Trophoblast cell (in vitro differentiated cells and primary cell): ENCODE measurements at regions not wholly inside any gene's neighbourhood (a gene's known extent, or its start where the extent isn't known, plus 50 kb on each side); places are given as distances from the start of the nearest gene placed in this dataset.
"Not testable (repeated sequence)": the region's sequence is repeated elsewhere in the genome, so short reads cannot be mapped to it uniquely, and the experiment has no call there.

Experiments used
- DNase-seq, 2 donors: peaks; one replicate each; pipeline ENCODE4 v3.0.0-alpha.2; 2016
- H2AFZ ChIP-seq: 2 replicates; pipeline ENCODE4 v1.6.1; 2013; ENCODE audit warnings: low read length, moderate library complexity, mild to moderate bottlenecking; ENCODE audit not compliant: insufficient read depth, poor library complexity
- H2AK5ac ChIP-seq: 2 replicates; pipeline ENCODE4 v1.6.1; 2013; ENCODE audit warnings: mild to moderate bottlenecking, low read length
- H2BK120ac ChIP-seq: 2 replicates; pipeline ENCODE4 v1.6.1; 2013; ENCODE audit warnings: low read length, mild to moderate bottlenecking, moderate library complexity; ENCODE audit not compliant: insufficient read depth, poor library complexity
- H2BK12ac ChIP-seq: 2 replicates; pipeline ENCODE4 v1.6.1; 2013; ENCODE audit warnings: mild to moderate bottlenecking, low read length, moderate library complexity
- H2BK5ac ChIP-seq: 2 replicates; pipeline ENCODE4 v1.6.1; 2013; ENCODE audit warnings: low read length, low read depth, moderate library complexity, mild to moderate bottlenecking; ENCODE audit not compliant: poor library complexity
- H3K14ac ChIP-seq: 2 replicates; pipeline ENCODE4 v1.6.1; 2013; ENCODE audit warnings: mild to moderate bottlenecking, low read length
- H3K18ac ChIP-seq: 2 replicates; pipeline ENCODE4 v1.6.1; 2013; ENCODE audit warnings: mild to moderate bottlenecking, low read length
- H3K23ac ChIP-seq: 2 replicates; pipeline ENCODE4 v1.6.1; 2013; ENCODE audit warnings: low read length
- H3K27ac ChIP-seq: 2 replicates; pipeline ENCODE4 v1.5.1; 2013; ENCODE audit warnings: low read depth, mild to moderate bottlenecking, inconsistent platforms, low read length, moderate library complexity
- H3K27me3 ChIP-seq: 2 replicates; pipeline ENCODE4 v1.6.1; 2013; ENCODE audit warnings: inconsistent platforms, mild to moderate bottlenecking, low read length, moderate library complexity; ENCODE audit not compliant: insufficient read depth
- H3K36me3 ChIP-seq, 2 experiments: 1 replicate in 1 of 2; 2 replicates in 1 of 2; pipeline ENCODE4 v1.6.1; 2013; ENCODE audit warnings: low read length in 2 of 2, mild to moderate bottlenecking in 2 of 2, moderate library complexity in 1 of 2; ENCODE audit not compliant: insufficient read depth in 2 of 2, control insufficient read depth in 1 of 2
- H3K4ac ChIP-seq: 2 replicates; pipeline ENCODE4 v1.6.1; 2013; ENCODE audit warnings: low read depth, mild to moderate bottlenecking, low read length, moderate library complexity
- H3K4me1 ChIP-seq, 2 experiments: 1 replicate in 1 of 2; 2 replicates in 1 of 2; pipeline ENCODE4 v1.6.1; 2013; ENCODE audit warnings: low read length in 2 of 2, mild to moderate bottlenecking in 2 of 2, moderate library complexity in 1 of 2; ENCODE audit not compliant: insufficient read depth in 2 of 2, control insufficient read depth in 1 of 2
- H3K4me2 ChIP-seq: 2 replicates; pipeline ENCODE4 v1.6.1; 2013; ENCODE audit warnings: inconsistent platforms, mild to moderate bottlenecking, low read length, moderate library complexity
- H3K4me3 ChIP-seq: 2 replicates; pipeline ENCODE4 v1.5.1; 2013; ENCODE audit warnings: mild to moderate bottlenecking, low read depth, low read length, inconsistent platforms
- H3K79me1 ChIP-seq: one replicate; pipeline ENCODE4 v1.6.1; 2013; ENCODE audit warnings: low read length
- H3K79me2 ChIP-seq: 2 replicates; pipeline ENCODE4 v1.6.1; 2013; ENCODE audit warnings: low read length, mild to moderate bottlenecking; ENCODE audit not compliant: control insufficient read depth, insufficient read depth, poor library complexity
- H3K9ac ChIP-seq: 2 replicates; pipeline ENCODE4 v1.6.1; 2013; ENCODE audit warnings: mild to moderate bottlenecking, low read length
- H3K9me3 ChIP-seq: 2 replicates; pipeline ENCODE4 v1.6.1; 2013; ENCODE audit warnings: low read depth, mild to moderate bottlenecking, control low read depth, inconsistent platforms, low read length; ENCODE audit not compliant: insufficient read depth
- H4K12ac ChIP-seq: 2 replicates; pipeline ENCODE4 v1.6.1; 2013; ENCODE audit warnings: low read depth, mild to moderate bottlenecking, low read length, moderate library complexity
- H4K8ac ChIP-seq: 2 replicates; pipeline ENCODE4 v1.6.1; 2013; ENCODE audit warnings: low read depth, mild to moderate bottlenecking, low read length, moderate library complexity
- H4K91ac ChIP-seq: one replicate; pipeline ENCODE4 v1.6.1; 2013; ENCODE audit warnings: low read depth, mild to moderate bottlenecking, low read length, moderate library complexity
- WGBS: extraction: QIAGEN DNeasy Blood & Tissue Kit; methylation state at CpG from one replicate; pipeline ENCODE4 v1.1.7; 2013; ENCODE audit warnings: missing lambda C conversion rate; ENCODE audit not compliant: insufficient read length, insufficient coverage; ENCODE audit errors: extremely low coverage; 5-methylcytosine and 5-hydroxymethylcytosine counted together

- no peak for DNase-seq
- no peak overlapping the region for H3K14ac ChIP-seq
- no peaks in the 10 kb centered on the region for H3K79me1 ChIP-seq
- H3K27me3 ChIP-seq, result no peaks in the 10 kb centered on the region
- no peak overlapping the region for H2BK12ac ChIP-seq
- no peak overlapping the region for H2BK120ac ChIP-seq
- no peaks in the 10 kb centered on the region for H3K9me3 ChIP-seq
- H2BK5ac ChIP-seq, result no peak overlapping the region
- no peak overlapping the region for H2AK5ac ChIP-seq
- no peak overlapping the region for H3K18ac ChIP-seq
- H2AFZ ChIP-seq, result no peak overlapping the region
- no peak overlapping the region for H3K23ac ChIP-seq
- no peak overlapping the region for H3K4me3 ChIP-seq
- H3K4me1 ChIP-seq, result peaks cover 0 to 10% of the 10 kb centered on the region in 2 experiments
- H4K8ac ChIP-seq, result no peak overlapping the region
- H3K4me2 ChIP-seq, result no peak overlapping the region
- H3K27ac ChIP-seq, result no peak overlapping the region
- no peak overlapping the region for H3K9ac ChIP-seq
- WGBS, result no CpG with 5 or more reads among the region's 2 CpGs
- no peak overlapping the region for H3K4ac ChIP-seq
- no peaks in the 10 kb centered on the region for H3K79me2 ChIP-seq
- no peak overlapping the region for H4K12ac ChIP-seq
- no peak overlapping the region for H4K91ac ChIP-seq
- peaks cover 7 to 25% of the 10 kb centered on the region in 2 experiments for H3K36me3 ChIP-seq
Observed at GRCh38 chr15:62672268-62672667, 370.3 kb upstream of the TPM1 start.

DNA sequence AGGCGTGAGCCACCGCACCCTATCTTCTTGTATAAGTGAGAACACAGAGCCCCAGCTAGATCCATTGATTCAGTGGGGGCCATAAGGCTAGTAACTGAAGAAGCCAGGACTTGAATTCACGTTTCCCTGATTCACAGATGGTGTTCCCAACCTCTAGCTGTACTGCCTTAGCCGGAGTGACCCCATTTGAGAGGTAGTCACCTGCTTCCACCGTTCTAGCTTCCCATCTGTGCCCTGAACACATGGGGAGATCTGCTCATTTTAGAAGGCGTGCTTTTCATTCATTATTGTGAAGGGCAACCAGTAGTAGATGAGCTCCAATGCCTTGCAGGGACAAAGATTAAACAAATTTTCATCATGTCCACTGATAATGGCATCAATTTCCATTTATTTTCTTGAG lies 365.7 kb upstream of the TPM1 start:
- Histone ChIP-seq H3K4me3 (no peak overlapping the region), H2BK12ac (no peak overlapping the region), H3K27ac (no peak overlapping the region), H3K4me2 (no peak overlapping the region), H3K4ac (no peak overlapping the region), H3K79me1 (no peaks in the 10 kb centered on the region), H2BK120ac (no peak overlapping the region), H4K8ac (no peak overlapping the region), H2BK5ac (no peak overlapping the region), H3K14ac (no peak overlapping the region), H4K12ac (no peak overlapping the region), H3K4me1 (peaks cover 0 to 12% of the 10 kb centered on the region in 2 experiments), H3K18ac (no peak overlapping the region), H4K91ac (no peak overlapping the region), H3K9ac (no peak overlapping the region), H3K36me3 (peaks cover 7 to 16% of the 10 kb centered on the region in 2 experiments), H2AFZ (no peak overlapping the region), H3K23ac (no peak overlapping the region), H3K9me3 (no peaks in the 10 kb centered on the region), H2AK5ac (no peak overlapping the region), H3K79me2 (no peaks in the 10 kb centered on the region), H3K27me3 (no peaks in the 10 kb centered on the region)
- WGBS, result no CpG with 5 or more reads among the region's 6 CpGs
- no peak for DNase-seq

DNA sequence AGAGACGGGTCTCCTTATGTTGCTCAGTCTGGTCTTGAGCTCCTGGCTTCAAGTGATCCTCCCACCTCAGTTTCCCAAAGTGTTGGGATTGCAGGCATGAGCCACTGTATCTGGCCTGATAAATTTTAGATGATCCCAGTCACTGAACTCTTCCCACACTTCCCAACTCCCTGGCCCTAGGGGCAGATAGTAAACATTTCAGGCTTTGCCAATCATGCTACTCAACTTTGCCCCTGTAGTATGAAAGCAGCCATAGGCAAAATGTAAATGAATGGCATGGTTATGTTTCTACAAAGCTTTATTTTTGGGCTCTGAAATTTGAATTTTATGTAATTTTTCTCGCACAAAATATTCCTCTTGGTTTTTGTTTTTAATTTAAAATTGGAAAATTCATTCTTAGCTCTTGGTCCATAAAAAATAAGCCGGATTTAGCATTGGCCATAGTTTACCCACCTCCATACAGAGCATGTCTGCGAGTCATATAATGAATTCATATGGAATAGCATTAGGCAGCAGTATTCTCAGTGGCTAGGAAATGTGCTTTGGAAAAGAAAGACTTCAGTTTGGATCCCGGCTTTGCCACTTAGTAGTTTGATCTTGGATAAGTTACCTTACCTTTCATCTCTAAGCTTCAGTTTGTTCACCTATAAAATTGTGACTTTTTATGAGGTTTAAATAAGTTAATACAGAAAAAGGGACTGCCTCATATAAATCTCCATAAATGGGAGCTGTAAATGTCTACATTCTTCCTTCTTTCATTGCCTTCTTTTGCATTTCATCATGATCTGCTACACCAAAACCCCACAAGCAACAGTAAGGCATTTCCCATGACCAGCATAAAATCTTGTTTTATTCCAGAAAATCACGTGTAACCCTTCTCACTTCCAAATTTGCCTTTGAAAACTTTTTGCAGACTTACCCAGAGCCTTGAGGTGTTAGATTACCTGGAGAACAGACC lies 360.3 kb upstream of the TPM1 start:
- Histone ChIP-seq H3K79me1 (no peaks in the 10 kb centered on the region), H4K12ac (no peak overlapping the region), H3K4me2 (no peak overlapping the region), H3K36me3 (peaks cover 3 to 5% of the 10 kb centered on the region in 2 experiments), H3K23ac (no peak overlapping the region), H2BK12ac (no peak overlapping the region), H3K9ac (no peak overlapping the region), H3K9me3 (no peaks in the 10 kb centered on the region), H3K4me1 (peaks cover 0 to 7% of the 10 kb centered on the region in 2 experiments), H3K18ac (no peak overlapping the region), H3K27me3 (no peaks in the 10 kb centered on the region), H3K14ac (no peak overlapping the region), H3K79me2 (no peaks in the 10 kb centered on the region), H3K4ac (no peak overlapping the region), H3K4me3 (no peak overlapping the region), H2AK5ac (no peak overlapping the region), H3K27ac (no peak overlapping the region), H2BK5ac (no peak overlapping the region), H2BK120ac (no peak overlapping the region), H4K8ac (no peak overlapping the region), H4K91ac (no peak overlapping the region), H2AFZ (no peak overlapping the region)
- no CpG with 5 or more reads among the region's 6 CpGs for WGBS
- DNase-seq, result peak in 1 of 2 donors; percentile 5

DNA sequence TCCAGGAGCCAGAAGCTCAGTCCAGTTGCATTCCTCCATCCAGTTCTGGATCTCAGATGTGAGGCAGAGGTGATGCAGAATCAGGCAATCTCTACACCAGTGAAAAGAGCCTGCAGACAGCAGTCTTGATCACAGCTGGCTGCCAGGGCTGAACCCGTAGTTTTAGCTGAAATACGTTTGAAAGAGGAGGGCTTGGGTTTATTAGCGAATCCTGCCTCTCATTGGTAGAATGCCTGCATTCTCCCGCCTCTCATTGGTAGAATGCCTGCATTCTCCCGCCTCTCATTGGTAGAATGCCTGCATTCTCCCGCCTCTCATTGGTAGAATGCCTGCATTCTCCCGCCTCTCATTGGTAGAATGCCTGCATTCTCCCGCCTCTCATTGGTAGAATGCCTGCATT lies 359.4 kb upstream of the TPM1 start:
- H2BK120ac ChIP-seq, DNase-seq, H3K9me3 ChIP-seq, H2BK12ac ChIP-seq, H3K14ac ChIP-seq, H4K91ac ChIP-seq, H3K79me2 ChIP-seq, H3K4me3 ChIP-seq, H2BK5ac ChIP-seq, H3K27ac ChIP-seq, H4K12ac ChIP-seq, H4K8ac ChIP-seq, H3K9ac ChIP-seq, H3K79me1 ChIP-seq, H3K27me3 ChIP-seq, H3K36me3 ChIP-seq, H3K4me2 ChIP-seq, H2AK5ac ChIP-seq, H2AFZ ChIP-seq, H3K23ac ChIP-seq, H3K18ac ChIP-seq, H3K4me1 ChIP-seq, H3K4ac ChIP-seq: not testable (repeated sequence)
- no CpG with 5 or more reads among the region's 8 CpGs for WGBS
